ENCODE measurements at regions not wholly inside any gene's neighbourhood (a gene's known extent, or its start where the extent isn't known, plus 50 kb on each side); places are given as distances from the start of the nearest gene placed in this dataset.

- Histone ChIP-seq H3K9ac (ENCODE audit: low read length) (no peak overlapping the region), H3K4me3 (ENCODE audit: low read length) (no peak overlapping the region), H3K4me1 (ENCODE audit: control insufficient read depth, insufficient read depth, low read length) (peaks cover 19% of the 10 kb centered on the region), H3K9me3 (ENCODE audit: control insufficient read depth, low read length) (peaks cover 6% of the 10 kb centered on the region), H3K27me3 (replicated peaks; ENCODE audit: control insufficient read depth, insufficient read depth, low read length) (no peaks in the 10 kb centered on the region), H3K36me3 (ENCODE audit: control insufficient read depth, insufficient read depth, low read length, severe bottlenecking) (no peaks in the 10 kb centered on the region)
- DNase-seq (ENCODE audit: low read depth) = no peak
Observed at GRCh38 chr3:188084752-188085583, 69.0 kb upstream of the LPP start.

- no peak overlapping the region for H3K4me3 ChIP-seq (ENCODE audit: low read length)
- no peak overlapping the region for H3K9ac ChIP-seq (ENCODE audit: low read length)
- H3K36me3 ChIP-seq (ENCODE audit: control insufficient read depth, insufficient read depth, low read length, severe bottlenecking) = no peaks in the 10 kb centered on the region
- peaks cover 19% of the 10 kb centered on the region for H3K4me1 ChIP-seq (ENCODE audit: control insufficient read depth, insufficient read depth, low read length)
- H3K9me3 ChIP-seq (ENCODE audit: control insufficient read depth, low read length) = no peaks in the 10 kb centered on the region
- H3K27me3 ChIP-seq (replicated peaks; ENCODE audit: control insufficient read depth, insufficient read depth, low read length) = no peaks in the 10 kb centered on the region
- no peak for DNase-seq (ENCODE audit: low read depth)
Observed at GRCh38 chr3:188085584-188086560, 68.1 kb upstream of the LPP start.

DNA sequence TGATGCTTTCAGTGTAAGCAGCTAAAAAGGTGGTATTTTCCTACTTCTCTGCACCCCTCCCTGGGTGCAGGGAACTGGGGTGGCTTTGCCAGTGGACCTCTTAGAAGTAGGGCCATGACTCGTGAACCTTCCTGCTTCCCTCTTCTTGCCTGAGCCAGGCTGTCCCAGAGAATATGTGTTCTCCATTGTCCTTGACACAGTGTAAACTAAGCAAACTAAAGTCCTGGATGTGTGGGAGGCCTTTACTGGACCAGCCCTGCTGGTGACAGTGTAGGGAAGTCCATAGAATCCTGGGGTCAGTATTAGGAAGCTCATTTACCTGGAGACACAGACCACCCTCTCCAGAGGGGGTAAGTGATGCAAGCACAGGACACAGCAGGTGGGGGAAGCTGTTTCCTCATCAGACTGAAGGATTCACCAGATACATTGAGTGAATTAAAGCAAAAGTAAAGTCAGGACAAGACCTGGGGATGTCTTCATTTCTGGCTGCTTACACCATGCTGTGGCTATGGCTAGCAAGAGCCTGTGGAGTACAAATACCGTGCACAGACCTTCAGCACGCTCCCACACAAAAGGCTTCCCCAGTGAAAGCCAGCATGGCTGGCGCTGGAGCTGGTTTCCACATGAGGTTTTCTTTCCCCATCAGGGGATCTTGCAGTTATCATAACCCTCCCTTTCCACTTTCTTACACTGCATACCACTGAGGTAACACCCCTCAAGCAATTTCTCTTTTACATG lies 64.8 kb upstream of the LPP start:
- Histone ChIP-seq H3K4me1 (ENCODE audit: control insufficient read depth, insufficient read depth, low read length) (no peaks in the 10 kb centered on the region), H3K36me3 (ENCODE audit: control insufficient read depth, insufficient read depth, low read length, severe bottlenecking) (no peaks in the 10 kb centered on the region), H3K9ac (ENCODE audit: low read length) (no peak overlapping the region), H3K27me3 (replicated peaks; ENCODE audit: control insufficient read depth, insufficient read depth, low read length) (no peaks in the 10 kb centered on the region), H3K4me3 (ENCODE audit: low read length) (no peak overlapping the region), H3K9me3 (ENCODE audit: control insufficient read depth, low read length) (no peaks in the 10 kb centered on the region)
- no peak for DNase-seq (ENCODE audit: low read depth)

DNA sequence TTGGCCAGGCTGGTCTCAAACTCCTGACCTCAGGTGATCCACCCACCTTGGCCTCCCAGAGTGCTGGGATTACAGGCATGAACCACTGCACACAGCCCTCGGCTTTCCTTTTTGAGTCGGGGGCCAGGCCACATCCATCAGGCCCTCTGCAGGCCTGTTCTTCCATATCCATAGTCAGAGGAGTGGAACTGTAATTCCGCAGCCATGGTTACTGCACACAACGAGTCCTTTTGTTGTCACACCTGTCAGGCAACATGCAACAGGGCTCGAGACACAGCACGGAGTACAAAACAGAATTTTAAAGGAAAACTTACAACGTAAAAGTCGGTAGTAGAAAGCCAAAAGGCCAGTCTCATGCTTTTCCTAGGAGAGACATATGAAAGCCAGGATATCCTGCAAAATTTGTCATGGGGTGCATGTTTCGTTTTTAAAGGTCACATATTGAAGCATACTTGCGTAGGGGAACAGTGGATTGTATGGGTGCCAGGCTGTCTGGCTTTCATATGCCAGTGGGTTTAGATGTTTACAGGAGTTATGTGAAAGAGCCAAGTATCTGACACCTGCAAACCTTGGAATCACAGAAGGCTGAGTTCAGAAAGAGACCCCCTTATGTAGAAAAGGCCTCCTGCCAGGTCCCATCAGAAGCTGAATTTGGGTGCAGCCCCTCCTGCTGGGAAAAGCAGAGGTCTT lies 63.2 kb upstream of the LPP start:
- no peak overlapping the region for H3K4me3 ChIP-seq (ENCODE audit: low read length)
- DNase-seq (ENCODE audit: low read depth) = no peak
- H3K9me3 ChIP-seq (ENCODE audit: control insufficient read depth, low read length) = no peaks in the 10 kb centered on the region

DNA sequence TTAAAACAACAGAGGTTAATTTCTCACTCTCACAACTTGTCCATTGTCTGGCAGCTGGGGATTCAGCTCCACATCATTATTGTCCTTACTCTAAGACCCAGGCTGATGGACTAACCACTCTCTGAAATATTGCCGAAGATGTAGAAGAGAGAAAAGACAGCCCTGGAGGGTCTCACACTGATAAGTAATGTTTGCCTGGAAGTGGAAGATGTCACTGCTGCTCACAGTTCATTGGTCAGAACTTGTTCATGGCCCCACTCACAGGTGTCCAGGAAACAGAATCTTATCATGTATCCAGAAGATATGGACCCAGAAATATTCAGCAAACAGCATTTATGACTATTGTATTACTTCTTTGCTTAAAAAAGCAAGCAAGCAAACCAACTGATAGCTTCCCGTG lies 62.2 kb upstream of the LPP start:
- H3K27me3 ChIP-seq (replicated peaks; ENCODE audit: control insufficient read depth, insufficient read depth, low read length) = no peaks in the 10 kb centered on the region
- no peak overlapping the region for H3K4me3 ChIP-seq (ENCODE audit: low read length)
- H3K9me3 ChIP-seq (ENCODE audit: control insufficient read depth, low read length) = no peaks in the 10 kb centered on the region
- no peak overlapping the region for H3K9ac ChIP-seq (ENCODE audit: low read length)
- H3K4me1 ChIP-seq (ENCODE audit: control insufficient read depth, insufficient read depth, low read length) = no peaks in the 10 kb centered on the region
- no peaks in the 10 kb centered on the region for H3K36me3 ChIP-seq (ENCODE audit: control insufficient read depth, insufficient read depth, low read length, severe bottlenecking)
- DNase-seq (ENCODE audit: low read depth) = no peak

More for the DNA sequence above, 63.2 kb upstream of the LPP start:
- Histone ChIP-seq H3K27me3 (replicated peaks; ENCODE audit: control insufficient read depth, insufficient read depth, low read length) (no peaks in the 10 kb centered on the region), H3K36me3 (ENCODE audit: control insufficient read depth, insufficient read depth, low read length, severe bottlenecking) (no peaks in the 10 kb centered on the region), H3K4me1 (ENCODE audit: control insufficient read depth, insufficient read depth, low read length) (no peaks in the 10 kb centered on the region), H3K9ac (ENCODE audit: low read length) (no peak overlapping the region)

DNA sequence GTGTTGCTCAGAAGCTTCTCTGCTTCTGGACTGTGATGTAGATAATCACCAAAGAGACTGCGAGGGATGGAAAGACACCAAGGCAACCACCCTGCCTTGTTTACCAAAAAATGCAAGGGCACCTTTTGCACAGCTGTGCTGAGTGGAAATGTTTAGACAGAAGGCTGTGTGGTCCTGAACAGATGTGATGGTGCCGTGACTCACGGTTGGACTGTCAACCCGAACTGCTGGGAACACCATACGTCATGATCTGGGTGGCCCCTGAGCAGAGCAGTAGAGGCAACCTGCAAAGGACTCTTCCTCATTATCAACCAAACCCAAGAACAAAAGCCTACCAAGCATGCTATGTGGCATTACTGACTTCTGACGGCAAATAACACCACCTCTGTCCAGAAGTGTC lies 61.3 kb upstream of the LPP start:
- DNase-seq (ENCODE audit: low read depth) = no peak

GRCh38 chr3:188095431-188095830 lies 58.5 kb upstream of the LPP start:
- Histone ChIP-seq H3K4me3 (ENCODE audit: low read length) (no peak overlapping the region), H3K9ac (ENCODE audit: low read length) (no peak overlapping the region)

More for the DNA sequence above, 61.3 kb upstream of the LPP start:
- H3K9me3 ChIP-seq (ENCODE audit: control insufficient read depth, low read length) = no peaks in the 10 kb centered on the region
- no peaks in the 10 kb centered on the region for H3K27me3 ChIP-seq (replicated peaks; ENCODE audit: control insufficient read depth, insufficient read depth, low read length)
- no peaks in the 10 kb centered on the region for H3K36me3 ChIP-seq (ENCODE audit: control insufficient read depth, insufficient read depth, low read length, severe bottlenecking)
- H3K4me1 ChIP-seq (ENCODE audit: control insufficient read depth, insufficient read depth, low read length) = no peaks in the 10 kb centered on the region
- no peak overlapping the region for H3K4me3 ChIP-seq (ENCODE audit: low read length)
- no peak overlapping the region for H3K9ac ChIP-seq (ENCODE audit: low read length)

DNA sequence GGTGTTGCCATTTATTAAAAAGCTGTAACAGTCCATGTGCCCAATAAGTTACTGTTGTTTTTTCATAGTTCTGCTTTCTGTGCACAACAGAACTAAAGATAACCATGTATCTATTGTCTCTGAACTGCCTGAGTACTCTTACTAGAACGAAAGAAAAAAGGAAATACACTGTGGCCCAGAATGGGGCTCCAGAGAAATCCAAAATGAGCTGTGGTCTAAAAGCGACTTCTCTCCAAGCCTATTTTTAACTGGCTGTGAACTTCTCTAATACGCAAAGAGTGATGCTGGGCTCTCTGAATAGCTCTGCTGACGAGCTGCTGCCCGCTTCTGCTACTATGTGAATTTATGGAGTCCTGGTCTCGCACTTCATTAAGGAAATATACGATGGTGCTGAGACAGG lies 56.2 kb upstream of the LPP start:
- Histone ChIP-seq H3K27me3 (replicated peaks; ENCODE audit: control insufficient read depth, insufficient read depth, low read length) (no peaks in the 10 kb centered on the region), H3K36me3 (ENCODE audit: control insufficient read depth, insufficient read depth, low read length, severe bottlenecking) (no peaks in the 10 kb centered on the region), H3K9me3 (ENCODE audit: control insufficient read depth, low read length) (peaks cover 7% of the 10 kb centered on the region), H3K4me3 (ENCODE audit: low read length) (no peak overlapping the region), H3K4me1 (ENCODE audit: control insufficient read depth, insufficient read depth, low read length) (no peaks in the 10 kb centered on the region), H3K9ac (ENCODE audit: low read length) (no peak overlapping the region)
- no peak for DNase-seq (ENCODE audit: low read depth)

More at GRCh38 chr3:188095431-188095830, 58.5 kb upstream of the LPP start:
- H3K27me3 ChIP-seq (replicated peaks; ENCODE audit: control insufficient read depth, insufficient read depth, low read length) = no peaks in the 10 kb centered on the region
- H3K4me1 ChIP-seq (ENCODE audit: control insufficient read depth, insufficient read depth, low read length) = no peaks in the 10 kb centered on the region
- no peak for DNase-seq (ENCODE audit: low read depth)
- H3K9me3 ChIP-seq (ENCODE audit: control insufficient read depth, low read length) = no peaks in the 10 kb centered on the region
- H3K36me3 ChIP-seq (ENCODE audit: control insufficient read depth, insufficient read depth, low read length, severe bottlenecking) = no peaks in the 10 kb centered on the region

DNA sequence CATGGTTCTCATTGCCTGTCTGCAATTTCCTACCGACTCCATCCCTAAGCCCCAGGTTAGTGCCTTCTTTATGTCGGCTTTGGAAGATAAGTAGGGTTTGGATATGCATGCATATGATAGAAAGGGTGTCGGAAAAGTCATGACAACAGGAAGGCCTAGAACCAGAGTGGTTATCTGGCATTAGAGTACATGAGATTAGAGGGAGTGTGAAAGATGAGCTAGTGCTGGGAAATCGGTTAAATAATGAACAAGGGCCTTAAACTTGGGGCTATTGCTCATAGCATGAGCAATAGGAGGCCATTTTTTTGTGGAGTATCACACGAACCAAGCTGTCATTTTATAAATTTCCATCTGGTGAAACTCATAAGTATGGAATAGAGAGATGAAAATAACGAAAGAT lies 54.0 kb upstream of the LPP start:
- DNase-seq (ENCODE audit: low read depth) = no peak

DNA sequence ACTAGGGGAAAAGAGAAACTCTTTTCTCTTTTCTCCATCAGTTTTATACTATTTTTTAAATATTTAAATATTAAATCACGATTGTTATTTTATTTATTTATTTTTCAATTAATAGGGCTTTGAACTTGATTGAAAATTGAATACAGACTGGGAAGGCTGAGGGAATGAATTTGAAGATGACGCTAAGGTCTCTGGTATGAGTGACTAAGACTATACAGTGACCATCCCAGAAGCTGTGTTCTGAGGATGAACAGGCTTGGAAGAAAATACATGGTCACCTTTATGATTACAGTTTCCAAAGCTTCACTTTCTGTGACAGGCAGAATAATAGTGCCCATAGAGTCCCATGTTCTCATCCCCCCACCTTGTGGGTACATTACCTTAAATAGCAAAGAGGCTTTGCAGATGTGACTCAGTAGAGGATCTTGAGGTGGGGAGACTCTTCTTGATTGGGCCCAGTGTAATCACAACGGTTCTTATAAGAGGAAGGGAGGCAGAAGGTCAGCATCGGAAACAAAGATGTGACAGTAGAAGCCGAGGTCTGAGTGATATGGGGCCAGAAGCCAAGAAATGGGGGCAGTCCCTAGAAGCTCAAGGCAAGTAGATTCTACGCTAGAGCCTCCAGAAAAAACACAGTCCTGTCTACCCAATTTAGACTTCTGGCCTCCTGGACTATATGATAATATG lies 51.0 kb upstream of the LPP start:
- H3K9me3 ChIP-seq (ENCODE audit: control insufficient read depth, low read length) = peaks cover 7% of the 10 kb centered on the region
- H3K27me3 ChIP-seq (replicated peaks; ENCODE audit: control insufficient read depth, insufficient read depth, low read length) = no peaks in the 10 kb centered on the region
- H3K9ac ChIP-seq (ENCODE audit: low read length) = no peak overlapping the region
- H3K4me1 ChIP-seq (ENCODE audit: control insufficient read depth, insufficient read depth, low read length) = no peaks in the 10 kb centered on the region
- no peak overlapping the region for H3K4me3 ChIP-seq (ENCODE audit: low read length)
- DNase-seq (ENCODE audit: low read depth) = no peak
- H3K36me3 ChIP-seq (ENCODE audit: control insufficient read depth, insufficient read depth, low read length, severe bottlenecking) = no peaks in the 10 kb centered on the region

More for the DNA sequence above, 54.0 kb upstream of the LPP start:
- Histone ChIP-seq H3K4me3 (ENCODE audit: low read length) (no peak overlapping the region), H3K9me3 (ENCODE audit: control insufficient read depth, low read length) (peaks cover 7% of the 10 kb centered on the region), H3K36me3 (ENCODE audit: control insufficient read depth, insufficient read depth, low read length, severe bottlenecking) (no peaks in the 10 kb centered on the region), H3K4me1 (ENCODE audit: control insufficient read depth, insufficient read depth, low read length) (no peaks in the 10 kb centered on the region), H3K9ac (ENCODE audit: low read length) (no peak overlapping the region), H3K27me3 (replicated peaks; ENCODE audit: control insufficient read depth, insufficient read depth, low read length) (no peaks in the 10 kb centered on the region)
